IMR-90 (cell line): ENCODE measurements at regions not wholly inside any gene's neighbourhood (a gene's known extent, or its start where the extent isn't known, plus 50 kb on each side); places are given as distances from the start of the nearest gene placed in this dataset.
"Not testable (repeated sequence)": the region's sequence is repeated elsewhere in the genome, so short reads cannot be mapped to it uniquely, and the experiment has no call there.

ENCODE experiments used
- ATAC-seq: fragments of 200-7000 bp; cut with Tn5 transposase; 2 replicates; pipeline ENCODE4 v1.9.1; 2020; ENCODE audit warnings: low read depth, mild to moderate bottlenecking, moderate library complexity
- BruUV-seq: library from RNA; stranded (reverse); fragments of 400-500 nt; replicated peaks from 2 replicates; lab custom pipeline; 2021; lab: Mats Ljungman, UMichigan
- CTCF ChIA-PET: fragments of 300-600 bp; formaldehyde crosslinking; extraction: SDS; loops from one replicate; lab custom pipeline; 2021; ENCODE audit warnings: antibody characterized with exemption; lab: Yijun Ruan, JAX
- POLR2A ChIA-PET: fragments of 300-600 bp; sonication (Branson Sonifier 250); formaldehyde crosslinking; loops from one replicate; lab custom pipeline; 2022; ENCODE audit warnings: antibody characterized with exemption; ENCODE audit not compliant: unreplicated experiment; lab: Charles Lee
- DNase-seq: peaks from one replicate; pipeline ENCODE4 v3.0.0; 2013
- H2AFZ ChIP-seq: replicated peaks from 2 replicates; pipeline ENCODE3; 2013; ENCODE audit warnings: low read length, mild to moderate bottlenecking; ENCODE audit not compliant: poor library complexity
- H2AK5ac ChIP-seq: 2 replicates; pipeline ENCODE4 v1.6.1; 2013; ENCODE audit warnings: low read depth, low read length, inconsistent platforms
- H2AK9ac ChIP-seq: replicated peaks from 2 replicates; pipeline ENCODE3; 2013; ENCODE audit warnings: mild to moderate bottlenecking, low read depth, low read length, moderate library complexity; ENCODE audit not compliant: poor library complexity
- H2BK120ac ChIP-seq: 2 replicates; pipeline ENCODE4 v1.6.1; 2013; ENCODE audit warnings: low read depth, low read length, inconsistent platforms
- H2BK15ac ChIP-seq: 3 replicates; pipeline ENCODE4 v1.6.1; 2013; ENCODE audit warnings: low read depth, low read length, inconsistent platforms
- H2BK20ac ChIP-seq: 2 replicates; pipeline ENCODE4 v1.6.1; 2013; ENCODE audit warnings: low read depth, mild to moderate bottlenecking, inconsistent platforms, low read length, moderate library complexity
- H2BK5ac ChIP-seq: 2 replicates; pipeline ENCODE4 v1.6.1; 2013; ENCODE audit warnings: mild to moderate bottlenecking, low read depth, low read length, inconsistent platforms; ENCODE audit not compliant: poor library complexity, severe bottlenecking
- H3K14ac ChIP-seq: replicated peaks from 2 replicates; pipeline ENCODE4 v1.6.1; 2013; ENCODE audit warnings: low read depth, low read length, inconsistent platforms
- H3K18ac ChIP-seq: 2 replicates; pipeline ENCODE4 v1.6.1; 2013; ENCODE audit warnings: low read depth, low read length, control low read depth
- H3K23ac ChIP-seq: 2 replicates; pipeline ENCODE4 v1.6.1; 2013; ENCODE audit warnings: low read depth, low read length, inconsistent platforms
- H3K27ac ChIP-seq: 2 replicates; pipeline ENCODE4 v1.5.1; 2013; ENCODE audit warnings: mild to moderate bottlenecking, control low read depth, low read length; ENCODE audit not compliant: insufficient read depth
- H3K27me3 ChIP-seq: 2 replicates; pipeline ENCODE4 v1.6.1; 2013; ENCODE audit warnings: low read length; ENCODE audit not compliant: control insufficient read depth, insufficient read depth
- H3K36me3 ChIP-seq: 2 replicates; pipeline ENCODE4 v1.6.1; 2013; ENCODE audit warnings: low read length, mixed read lengths; ENCODE audit not compliant: control insufficient read depth, insufficient read depth
- H3K4ac ChIP-seq: 2 replicates; pipeline ENCODE4 v1.6.1; 2013; ENCODE audit warnings: low read depth, low read length, inconsistent platforms
- H3K4me1 ChIP-seq: 2 replicates; pipeline ENCODE4 v1.6.1; 2013; ENCODE audit warnings: low read length, mixed read lengths; ENCODE audit not compliant: control insufficient read depth, insufficient read depth
- H3K4me2 ChIP-seq: 2 replicates; pipeline ENCODE4 v1.6.1; 2013; ENCODE audit warnings: low read depth, mild to moderate bottlenecking, control low read depth, low read length, moderate library complexity
- H3K4me3 ChIP-seq: 2 replicates; pipeline ENCODE4 v1.5.1; 2013; ENCODE audit warnings: low read depth, mild to moderate bottlenecking, control low read depth, low read length, moderate library complexity; ENCODE audit not compliant: insufficient read depth
- H3K56ac ChIP-seq: 2 replicates; pipeline ENCODE4 v1.6.1; 2013; ENCODE audit warnings: low read length, inconsistent platforms; ENCODE audit not compliant: insufficient read depth; ENCODE audit errors: extremely low read depth
- H3K79me1 ChIP-seq, 2 experiments: 2 replicates each; pipeline ENCODE4 v1.6.1; 2013; ENCODE audit warnings: low read length in 2 of 2, inconsistent platforms in 1 of 2, low read depth in 1 of 2
- H3K9ac ChIP-seq: 2 replicates; pipeline ENCODE4 v1.6.1; 2013; ENCODE audit warnings: low read depth, low read length, control low read depth
- H3K9me1 ChIP-seq: 2 replicates; pipeline ENCODE4 v1.6.1; 2013; ENCODE audit warnings: low read length, inconsistent platforms; ENCODE audit not compliant: insufficient read depth
- H3K9me3 ChIP-seq: 2 replicates; pipeline ENCODE4 v1.6.1; 2013; ENCODE audit warnings: low read length; ENCODE audit not compliant: control insufficient read depth, insufficient read depth
- H4K20me1 ChIP-seq: 2 replicates; pipeline ENCODE4 v1.6.1; 2013; ENCODE audit warnings: low read length, inconsistent platforms; ENCODE audit not compliant: insufficient read depth
- H4K5ac ChIP-seq: 2 replicates; pipeline ENCODE4 v1.6.1; 2013; ENCODE audit warnings: mild to moderate bottlenecking, low read depth, low read length, control low read depth
- H4K8ac ChIP-seq, 2 experiments: 2 replicates each; pipeline ENCODE4 v1.6.1; 2013; ENCODE audit warnings: low read depth in 2 of 2, low read length in 2 of 2, control low read depth in 1 of 2, inconsistent platforms in 1 of 2
- H4K91ac ChIP-seq: 2 replicates; pipeline ENCODE4 v1.6.1; 2013; ENCODE audit warnings: low read depth, low read length, inconsistent platforms; ENCODE audit not compliant: insufficient read depth
- CTCF ChIP-seq: conservative IDR thresholded peaks from 2 replicates; pipeline ENCODE4 v1.5.1; 2012; ENCODE audit warnings: mild to moderate bottlenecking, low read depth, low read length, improper control_type of control experiment
- RAD21 ChIP-seq: IDR thresholded peaks from 2 replicates; pipeline ENCODE4 v1.6.1; 2012; ENCODE audit warnings: low read length, improper control_type of control experiment
- WGBS, 2 experiments: methylation state at CpG; one replicate each; pipeline versions ENCODE4 v1.1.5 to v1.1.7; 2013; ENCODE audit warnings: missing lambda C conversion rate in 2 of 2; ENCODE audit not compliant: insufficient read length in 1 of 2; ENCODE audit errors: extremely low coverage in 2 of 2; 5-methylcytosine and 5-hydroxymethylcytosine counted together
- dilution Hi-C: fragments of 300-500 bp; cut with HindIII; formaldehyde crosslinking; loops from one replicate; pipeline ENCODE4 v1.14.3; 2018; ENCODE audit warnings: low sequenced_read_pairs; ENCODE audit not compliant: unreplicated experiment
- in situ Hi-C: fragments of 300-500 bp; cut with MboI; formaldehyde crosslinking; loops from 3 replicates; pipeline ENCODE4 v1.14.3; 2019; ENCODE audit warnings: low sequenced_read_pairs, inconsistent platforms, mixed read lengths
- intact Hi-C: fragments of 100-400 bp; cut with micrococcal nuclease; formaldehyde crosslinking; loops from 2 replicates; pipeline ENCODE4 v1.10.0; 2022

DNA sequence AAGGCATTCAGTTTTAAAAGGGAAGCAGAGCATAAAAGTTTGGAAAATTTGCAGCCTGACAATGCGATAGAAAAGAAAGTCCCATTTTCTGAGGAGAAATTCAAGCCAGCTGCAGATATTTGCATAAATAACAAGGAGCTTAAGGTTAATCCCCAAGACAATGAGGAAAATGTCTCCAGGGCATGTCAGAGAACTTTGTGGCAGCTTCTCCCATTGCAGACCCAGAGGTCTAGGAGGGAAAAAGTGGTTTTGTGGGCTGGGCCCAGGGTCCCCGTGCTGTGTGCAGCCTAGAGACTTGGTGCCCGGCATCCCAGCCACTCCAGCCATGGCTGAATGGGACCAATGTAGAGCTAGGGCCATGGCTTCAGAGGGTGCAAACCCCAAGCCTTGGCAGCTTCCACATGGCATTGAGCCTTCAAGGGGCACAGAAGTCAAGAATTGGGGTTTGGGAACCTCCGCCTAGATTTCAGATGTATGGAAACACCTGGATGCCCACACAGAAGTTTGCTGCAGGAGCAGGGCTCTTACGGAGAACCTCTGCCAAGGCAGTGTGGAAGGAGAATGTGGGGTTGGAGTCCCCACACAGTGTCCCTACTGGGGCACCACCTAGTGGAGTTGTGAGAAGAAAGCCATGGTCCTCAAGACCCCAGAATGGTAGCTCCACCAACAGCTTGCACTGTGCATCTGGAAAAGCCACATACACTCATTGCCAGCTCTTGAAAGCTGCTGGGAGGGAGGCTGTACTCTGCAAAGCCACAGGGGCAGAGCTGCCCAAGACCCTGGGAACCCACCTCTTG lies 62.3 kb upstream of the SSBP3 start:
- BruUV-seq, H3K36me3 ChIP-seq, H3K4me1 ChIP-seq, dilution Hi-C loops, intact Hi-C loops, H3K9me3 ChIP-seq, H3K56ac ChIP-seq, H3K23ac ChIP-seq, ATAC-seq, H2BK5ac ChIP-seq, H2AK5ac ChIP-seq, H2AK9ac ChIP-seq, POLR2A ChIA-PET, H4K8ac ChIP-seq, H3K18ac ChIP-seq, H3K4me3 ChIP-seq, DNase-seq, H3K4me2 ChIP-seq, H3K4ac ChIP-seq, H4K5ac ChIP-seq, H3K9me1 ChIP-seq, H3K27ac ChIP-seq, H3K79me1 ChIP-seq, H3K14ac ChIP-seq, H3K9ac ChIP-seq, H2BK15ac ChIP-seq, in situ Hi-C loops, H2BK120ac ChIP-seq, H2BK20ac ChIP-seq, H2AFZ ChIP-seq, H4K91ac ChIP-seq, H4K20me1 ChIP-seq: not testable (repeated sequence)
- WGBS, 2 experiments, result 100% methylated on average over 3 of the region's 5 CpGs; no CpG with 5 or more reads in 1 of the 2 experiments
- H3K27me3 ChIP-seq, result peaks cover 11% of the 10 kb centered on the region
- TF ChIP-seq CTCF (peak; percentile 17; the same call in 1 of the 2 replicates), RAD21 (0 out of 2 replicates have a peak, but pooled peaks have one; percentile 9)
- CTCF ChIA-PET, result interaction anchor here (0.6 kb wide), 1 partner anchor 382 kb away, joined by 3 read pairs; no protein-coding TSS in a partner anchor
